GM23338 (cell line): ENCODE measurements at regions not wholly inside any gene's neighbourhood (a gene's known extent, or its start where the extent isn't known, plus 50 kb on each side); places are given as distances from the start of the nearest gene placed in this dataset.

ENCODE experiments used
- ATAC-seq: fragments of 200-7000 bp; cut with Tn5 transposase; 3 replicates; pipeline ENCODE4 v1.9.1; 2020
- DNase-seq: peaks from one replicate; pipeline ENCODE4 v3.0.0-alpha.2; 2015; ENCODE audit warnings: low spot score
- H2AFZ ChIP-seq: fragments of 200-600 bp; sonication (generic); 2 replicates; pipeline ENCODE4 v1.8.0; 2016; ENCODE audit warnings: antibody characterized with exemption, mild to moderate bottlenecking, moderate library complexity
- H3F3A ChIP-seq: fragments of 200-600 bp; sonication (generic); replicated peaks from 2 replicates; pipeline ENCODE4 v1.8.0; 2017; ENCODE audit warnings: antibody characterized with exemption, mixed run types, low read depth
- H3K27ac ChIP-seq: fragments of 200-600 bp; sonication (generic); 2 replicates; pipeline ENCODE4 v1.6.1; 2016; ENCODE audit warnings: low read depth
- H3K27me3 ChIP-seq: fragments of 200-600 bp; sonication (generic); 2 replicates; pipeline ENCODE4 v1.8.0; 2016; ENCODE audit warnings: mild to moderate bottlenecking, mixed run types, moderate library complexity; ENCODE audit not compliant: insufficient read depth
- H3K36me3 ChIP-seq: fragments of 200-600 bp; sonication (generic); 2 replicates; pipeline ENCODE4 v1.8.0; 2016; ENCODE audit warnings: mild to moderate bottlenecking; ENCODE audit not compliant: insufficient read depth
- H3K4me1 ChIP-seq: fragments of 200-600 bp; sonication (generic); 2 replicates; pipeline ENCODE4 v1.8.0; 2016; ENCODE audit warnings: mild to moderate bottlenecking, moderate library complexity; ENCODE audit not compliant: insufficient read depth
- H3K4me2 ChIP-seq: fragments of 200-600 bp; sonication (generic); 2 replicates; pipeline ENCODE4 v1.7.1; 2017; ENCODE audit warnings: mixed run types
- H3K4me3 ChIP-seq: fragments of 200-600 bp; sonication (generic); 2 replicates; pipeline ENCODE4 v1.6.1; 2016; ENCODE audit warnings: mixed run types
- H3K79me2 ChIP-seq: fragments of 200-600 bp; sonication (generic); replicated peaks from 2 replicates; pipeline ENCODE4 v1.8.0; 2017; ENCODE audit warnings: mild to moderate bottlenecking; ENCODE audit not compliant: insufficient read depth
- H3K9me2 ChIP-seq: fragments of 200-600 bp; sonication (generic); 2 replicates; pipeline ENCODE4 v1.8.0; 2017; ENCODE audit not compliant: insufficient read depth
- H4K20me1 ChIP-seq: fragments of 200-600 bp; sonication (generic); replicated peaks from 2 replicates; pipeline ENCODE4 v1.8.0; 2017; ENCODE audit warnings: mild to moderate bottlenecking; ENCODE audit not compliant: insufficient read depth
- H3K27ac Mint-ChIP-seq: 2 replicates; pipeline ENCODE4 v1.8.0; 2020; ENCODE audit warnings: inconsistent platforms, mild to moderate bottlenecking, moderate library complexity, mixed read lengths
- H3K27me3 Mint-ChIP-seq: 3 replicates; pipeline ENCODE4 v1.8.0; 2022; ENCODE audit warnings: low read depth, mild to moderate bottlenecking, moderate library complexity, mixed read lengths, inconsistent platforms; ENCODE audit not compliant: insufficient read depth, poor library complexity
- H3K36me3 Mint-ChIP-seq: 3 replicates; pipeline ENCODE4 v1.8.0; 2021; ENCODE audit warnings: low read depth, mild to moderate bottlenecking, inconsistent platforms, moderate library complexity, mixed read lengths
- H3K4me1 Mint-ChIP-seq: 3 replicates; pipeline ENCODE4 v1.8.0; 2020; ENCODE audit warnings: mild to moderate bottlenecking, inconsistent platforms, mixed read lengths
- H3K4me3 Mint-ChIP-seq: 3 replicates; pipeline ENCODE4 v1.8.0; 2021; ENCODE audit warnings: moderate library complexity, mild to moderate bottlenecking, inconsistent platforms, mixed read lengths
- H3K9me3 Mint-ChIP-seq: 3 replicates; pipeline ENCODE4 v1.8.0; 2020; ENCODE audit warnings: moderate library complexity, mild to moderate bottlenecking, inconsistent platforms, mixed read lengths
- CREB1 ChIP-seq: fragments of 250-450 bp; sonication (Bioruptor Pico); IDR thresholded peaks from 2 replicates; pipeline ENCODE4 v1.5.0; 2020; ENCODE audit warnings: low read depth, mild to moderate bottlenecking, moderate library complexity
- EZH2 ChIP-seq: fragments of 200-600 bp; sonication (generic); IDR thresholded peaks from one replicate; pipeline ENCODE4 v1.8.0; 2017; ENCODE audit warnings: antibody characterized with exemption, mild to moderate bottlenecking, low read depth; ENCODE audit not compliant: unreplicated experiment
- EZH2phosphoT487 ChIP-seq: fragments of 200-600 bp; sonication (generic); IDR thresholded peaks from one replicate; pipeline ENCODE4 v1.8.1; 2018; ENCODE audit warnings: antibody characterized with exemption; ENCODE audit not compliant: unreplicated experiment
- JUNB ChIP-seq: IDR thresholded peaks from one replicate; pipeline ENCODE4 v1.6.1; 2016; ENCODE audit warnings: antibody characterized with exemption; ENCODE audit not compliant: unreplicated experiment
- NANOG ChIP-seq: IDR thresholded peaks from 2 replicates; pipeline ENCODE4 v1.6.1; 2016; ENCODE audit warnings: antibody characterized with exemption, borderline replicate concordance
- POLR2AphosphoS5 ChIP-seq: IDR thresholded peaks from 2 replicates; pipeline ENCODE4 v1.6.1; 2016; ENCODE audit warnings: antibody characterized with exemption, low read depth
- STAT1 ChIP-seq: IDR thresholded peaks from one replicate; pipeline ENCODE4 v1.6.1; 2016; ENCODE audit warnings: antibody characterized with exemption; ENCODE audit not compliant: unreplicated experiment
- ZNF114 ChIP-seq: fragments of 250-450 bp; sonication (Bioruptor Pico); IDR thresholded peaks from 2 replicates; pipeline ENCODE4 v1.5.0; 2020; ENCODE audit warnings: mild to moderate bottlenecking, moderate library complexity
- ZNF331 ChIP-seq: fragments of 250-450 bp; sonication (Bioruptor Pico); IDR thresholded peaks from 2 replicates; pipeline ENCODE4 v1.5.0; 2020; ENCODE audit warnings: low read depth, mild to moderate bottlenecking, moderate library complexity
- TF ChIP-seq, protein P1 (sequence below): IDR thresholded peaks from one replicate; pipeline ENCODE4 v1.6.1; 2018; ENCODE audit warnings: antibody characterized with exemption; ENCODE audit not compliant: unreplicated experiment
- TF ChIP-seq, protein P2 (sequence below), 2 experiments: fragments of 200-600 bp in 1 of 2; sonication (generic) in 1 of 2; conservative IDR thresholded peaks; 2 replicates each; pipeline versions ENCODE4 v1.5.1 to v1.6.1; 2016 to 2017; ENCODE audit warnings: antibody characterized with exemption in 2 of 2, low read depth in 2 of 2, mild to moderate bottlenecking in 2 of 2, moderate library complexity in 1 of 2
- TF ChIP-seq, protein P3 (sequence below): fragments of 250-450 bp; sonication (Bioruptor Pico); IDR thresholded peaks from 2 replicates; pipeline ENCODE4 v1.5.0; 2020; ENCODE audit warnings: mild to moderate bottlenecking, moderate library complexity

DNA sequence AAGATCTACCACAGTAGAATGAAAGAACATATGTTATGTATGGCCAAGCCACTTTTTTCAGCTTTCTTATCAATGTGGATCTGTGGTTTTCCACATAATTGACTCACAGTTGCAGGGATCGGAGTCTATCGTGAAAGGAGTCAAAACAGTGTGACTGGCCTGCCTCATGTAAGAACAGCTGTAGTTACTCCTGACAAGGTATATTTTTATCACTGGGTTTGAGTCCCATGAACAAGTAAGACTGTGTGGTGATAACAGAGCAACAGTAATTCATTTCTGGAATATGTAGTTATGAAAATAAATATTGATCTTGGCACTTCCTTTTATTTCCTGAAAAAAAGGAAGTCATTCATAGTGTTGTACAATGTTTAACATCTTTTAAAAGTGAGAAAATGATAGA lies 416.6 kb downstream of the KLF12 start:
- Histone ChIP-seq H4K20me1 (no peaks in the 10 kb centered on the region), H3K27ac (no peak overlapping the region), H3K36me3 (no peaks in the 10 kb centered on the region), H3K27me3 (no peaks in the 10 kb centered on the region), H3K4me3 (no peak overlapping the region), H2AFZ (no peak overlapping the region), H3K9me2 (no peaks in the 10 kb centered on the region), H3K4me2 (no peak overlapping the region), H3F3A (no peaks in the 10 kb centered on the region; the same call in 1 of the 2 replicates), H3K4me1 (peaks cover 35% of the 10 kb centered on the region), H3K79me2 (no peaks in the 10 kb centered on the region)
- DNase-seq = no peak
- no peaks in the 10 kb centered on the region for H3K9me3 Mint-ChIP-seq
- 0 out of 3 replicates have a peak, but pooled peaks cover 2% of the 10 kb centered on the region for H3K36me3 Mint-ChIP-seq
- no peak for ATAC-seq
- peaks cover 50% of the 10 kb centered on the region for H3K4me1 Mint-ChIP-seq
- TF ChIP-seq, protein P1, sequence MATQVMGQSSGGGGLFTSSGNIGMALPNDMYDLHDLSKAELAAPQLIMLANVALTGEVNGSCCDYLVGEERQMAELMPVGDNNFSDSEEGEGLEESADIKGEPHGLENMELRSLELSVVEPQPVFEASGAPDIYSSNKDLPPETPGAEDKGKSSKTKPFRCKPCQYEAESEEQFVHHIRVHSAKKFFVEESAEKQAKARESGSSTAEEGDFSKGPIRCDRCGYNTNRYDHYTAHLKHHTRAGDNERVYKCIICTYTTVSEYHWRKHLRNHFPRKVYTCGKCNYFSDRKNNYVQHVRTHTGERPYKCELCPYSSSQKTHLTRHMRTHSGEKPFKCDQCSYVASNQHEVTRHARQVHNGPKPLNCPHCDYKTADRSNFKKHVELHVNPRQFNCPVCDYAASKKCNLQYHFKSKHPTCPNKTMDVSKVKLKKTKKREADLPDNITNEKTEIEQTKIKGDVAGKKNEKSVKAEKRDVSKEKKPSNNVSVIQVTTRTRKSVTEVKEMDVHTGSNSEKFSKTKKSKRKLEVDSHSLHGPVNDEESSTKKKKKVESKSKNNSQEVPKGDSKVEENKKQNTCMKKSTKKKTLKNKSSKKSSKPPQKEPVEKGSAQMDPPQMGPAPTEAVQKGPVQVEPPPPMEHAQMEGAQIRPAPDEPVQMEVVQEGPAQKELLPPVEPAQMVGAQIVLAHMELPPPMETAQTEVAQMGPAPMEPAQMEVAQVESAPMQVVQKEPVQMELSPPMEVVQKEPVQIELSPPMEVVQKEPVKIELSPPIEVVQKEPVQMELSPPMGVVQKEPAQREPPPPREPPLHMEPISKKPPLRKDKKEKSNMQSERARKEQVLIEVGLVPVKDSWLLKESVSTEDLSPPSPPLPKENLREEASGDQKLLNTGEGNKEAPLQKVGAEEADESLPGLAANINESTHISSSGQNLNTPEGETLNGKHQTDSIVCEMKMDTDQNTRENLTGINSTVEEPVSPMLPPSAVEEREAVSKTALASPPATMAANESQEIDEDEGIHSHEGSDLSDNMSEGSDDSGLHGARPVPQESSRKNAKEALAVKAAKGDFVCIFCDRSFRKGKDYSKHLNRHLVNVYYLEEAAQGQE = no peak
- TF ChIP-seq, protein P2, sequence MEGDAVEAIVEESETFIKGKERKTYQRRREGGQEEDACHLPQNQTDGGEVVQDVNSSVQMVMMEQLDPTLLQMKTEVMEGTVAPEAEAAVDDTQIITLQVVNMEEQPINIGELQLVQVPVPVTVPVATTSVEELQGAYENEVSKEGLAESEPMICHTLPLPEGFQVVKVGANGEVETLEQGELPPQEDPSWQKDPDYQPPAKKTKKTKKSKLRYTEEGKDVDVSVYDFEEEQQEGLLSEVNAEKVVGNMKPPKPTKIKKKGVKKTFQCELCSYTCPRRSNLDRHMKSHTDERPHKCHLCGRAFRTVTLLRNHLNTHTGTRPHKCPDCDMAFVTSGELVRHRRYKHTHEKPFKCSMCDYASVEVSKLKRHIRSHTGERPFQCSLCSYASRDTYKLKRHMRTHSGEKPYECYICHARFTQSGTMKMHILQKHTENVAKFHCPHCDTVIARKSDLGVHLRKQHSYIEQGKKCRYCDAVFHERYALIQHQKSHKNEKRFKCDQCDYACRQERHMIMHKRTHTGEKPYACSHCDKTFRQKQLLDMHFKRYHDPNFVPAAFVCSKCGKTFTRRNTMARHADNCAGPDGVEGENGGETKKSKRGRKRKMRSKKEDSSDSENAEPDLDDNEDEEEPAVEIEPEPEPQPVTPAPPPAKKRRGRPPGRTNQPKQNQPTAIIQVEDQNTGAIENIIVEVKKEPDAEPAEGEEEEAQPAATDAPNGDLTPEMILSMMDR (conservative IDR thresholded peaks at IDR 0.05; ENCODE audit: low read depth in 2 of 2) = no peak
- TF ChIP-seq, protein P3, sequence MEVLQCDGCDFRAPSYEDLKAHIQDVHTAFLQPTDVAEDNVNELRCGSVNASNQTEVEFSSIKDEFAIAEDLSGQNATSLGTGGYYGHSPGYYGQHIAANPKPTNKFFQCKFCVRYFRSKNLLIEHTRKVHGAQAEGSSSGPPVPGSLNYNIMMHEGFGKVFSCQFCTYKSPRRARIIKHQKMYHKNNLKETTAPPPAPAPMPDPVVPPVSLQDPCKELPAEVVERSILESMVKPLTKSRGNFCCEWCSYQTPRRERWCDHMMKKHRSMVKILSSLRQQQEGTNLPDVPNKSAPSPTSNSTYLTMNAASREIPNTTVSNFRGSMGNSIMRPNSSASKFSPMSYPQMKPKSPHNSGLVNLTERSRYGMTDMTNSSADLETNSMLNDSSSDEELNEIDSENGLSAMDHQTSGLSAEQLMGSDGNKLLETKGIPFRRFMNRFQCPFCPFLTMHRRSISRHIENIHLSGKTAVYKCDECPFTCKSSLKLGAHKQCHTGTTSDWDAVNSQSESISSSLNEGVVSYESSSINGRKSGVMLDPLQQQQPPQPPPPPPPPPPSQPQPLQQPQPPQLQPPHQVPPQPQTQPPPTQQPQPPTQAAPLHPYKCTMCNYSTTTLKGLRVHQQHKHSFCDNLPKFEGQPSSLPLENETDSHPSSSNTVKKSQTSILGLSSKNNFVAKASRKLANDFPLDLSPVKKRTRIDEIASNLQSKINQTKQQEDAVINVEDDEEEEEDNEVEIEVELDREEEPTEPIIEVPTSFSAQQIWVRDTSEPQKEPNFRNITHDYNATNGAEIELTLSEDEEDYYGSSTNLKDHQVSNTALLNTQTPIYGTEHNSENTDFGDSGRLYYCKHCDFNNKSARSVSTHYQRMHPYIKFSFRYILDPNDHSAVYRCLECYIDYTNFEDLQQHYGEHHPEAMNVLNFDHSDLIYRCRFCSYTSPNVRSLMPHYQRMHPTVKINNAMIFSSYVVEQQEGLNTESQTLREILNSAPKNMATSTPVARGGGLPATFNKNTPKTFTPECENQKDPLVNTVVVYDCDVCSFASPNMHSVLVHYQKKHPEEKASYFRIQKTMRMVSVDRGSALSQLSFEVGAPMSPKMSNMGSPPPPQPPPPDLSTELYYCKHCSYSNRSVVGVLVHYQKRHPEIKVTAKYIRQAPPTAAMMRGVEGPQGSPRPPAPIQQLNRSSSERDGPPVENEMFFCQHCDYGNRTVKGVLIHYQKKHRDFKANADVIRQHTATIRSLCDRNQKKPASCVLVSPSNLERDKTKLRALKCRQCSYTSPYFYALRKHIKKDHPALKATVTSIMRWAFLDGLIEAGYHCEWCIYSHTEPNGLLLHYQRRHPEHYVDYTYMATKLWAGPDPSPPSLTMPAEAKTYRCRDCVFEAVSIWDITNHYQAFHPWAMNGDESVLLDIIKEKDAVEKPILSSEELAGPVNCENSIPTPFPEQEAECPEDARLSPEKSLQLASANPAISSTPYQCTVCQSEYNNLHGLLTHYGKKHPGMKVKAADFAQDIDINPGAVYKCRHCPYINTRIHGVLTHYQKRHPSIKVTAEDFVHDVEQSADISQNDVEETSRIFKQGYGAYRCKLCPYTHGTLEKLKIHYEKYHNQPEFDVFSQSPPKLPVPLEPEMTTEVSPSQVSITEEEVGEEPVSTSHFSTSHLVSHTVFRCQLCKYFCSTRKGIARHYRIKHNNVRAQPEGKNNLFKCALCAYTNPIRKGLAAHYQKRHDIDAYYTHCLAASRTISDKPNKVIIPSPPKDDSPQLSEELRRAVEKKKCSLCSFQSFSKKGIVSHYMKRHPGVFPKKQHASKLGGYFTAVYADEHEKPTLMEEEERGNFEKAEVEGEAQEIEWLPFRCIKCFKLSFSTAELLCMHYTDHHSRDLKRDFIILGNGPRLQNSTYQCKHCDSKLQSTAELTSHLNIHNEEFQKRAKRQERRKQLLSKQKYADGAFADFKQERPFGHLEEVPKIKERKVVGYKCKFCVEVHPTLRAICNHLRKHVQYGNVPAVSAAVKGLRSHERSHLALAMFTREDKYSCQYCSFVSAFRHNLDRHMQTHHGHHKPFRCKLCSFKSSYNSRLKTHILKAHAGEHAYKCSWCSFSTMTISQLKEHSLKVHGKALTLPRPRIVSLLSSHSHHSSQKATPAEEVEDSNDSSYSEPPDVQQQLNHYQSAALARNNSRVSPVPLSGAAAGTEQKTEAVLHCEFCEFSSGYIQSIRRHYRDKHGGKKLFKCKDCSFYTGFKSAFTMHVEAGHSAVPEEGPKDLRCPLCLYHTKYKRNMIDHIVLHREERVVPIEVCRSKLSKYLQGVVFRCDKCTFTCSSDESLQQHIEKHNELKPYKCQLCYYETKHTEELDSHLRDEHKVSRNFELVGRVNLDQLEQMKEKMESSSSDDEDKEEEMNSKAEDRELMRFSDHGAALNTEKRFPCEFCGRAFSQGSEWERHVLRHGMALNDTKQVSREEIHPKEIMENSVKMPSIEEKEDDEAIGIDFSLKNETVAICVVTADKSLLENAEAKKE = no peak
- TF ChIP-seq ZNF114 (CRISPR knock-in tag) (no peak), POLR2AphosphoS5 (no peak), ZNF331 (CRISPR knock-in tag) (no peak), CREB1 (CRISPR knock-in tag) (no peak), EZH2phosphoT487 (no peak), STAT1 (no peak), EZH2 (no peak), NANOG (no peak), JUNB (no peak)
- H3K27me3 Mint-ChIP-seq = no peaks in the 10 kb centered on the region
- no peak overlapping the region for H3K4me3 Mint-ChIP-seq
- H3K27ac Mint-ChIP-seq = no peak overlapping the region
